Dendritic cell treated with granulocyte-macrophage colony-stimulating factor and Interleukin-4, amounts not matched to agents 40 ng/mL and 50 ng/mL, for 4 days (primary cell): ENCODE measurements at regions not wholly inside any gene's neighbourhood (a gene's known extent, or its start where the extent isn't known, plus 50 kb on each side); places are given as distances from the start of the nearest gene placed in this dataset.
"Not testable (repeated sequence)": the region's sequence is repeated elsewhere in the genome, so short reads cannot be mapped to it uniquely, and the experiment has no call there.

ENCODE experiments used
- H3K27ac Mint-ChIP-seq: one replicate; pipeline ENCODE4 v1.8.0; 2022; ENCODE audit warnings: mild to moderate bottlenecking, mixed read lengths
- H3K27me3 Mint-ChIP-seq: one replicate; pipeline ENCODE4 v1.8.0; 2022; ENCODE audit warnings: mild to moderate bottlenecking, mixed read lengths
- H3K36me3 Mint-ChIP-seq: one replicate; pipeline ENCODE4 v1.8.0; 2022; ENCODE audit warnings: low read depth, mixed read lengths
- H3K4me1 Mint-ChIP-seq: one replicate; pipeline ENCODE4 v1.8.0; 2022; ENCODE audit warnings: low read depth, mixed read lengths
- H3K4me3 Mint-ChIP-seq: one replicate; pipeline ENCODE4 v1.8.0; 2022; ENCODE audit warnings: mild to moderate bottlenecking, moderate library complexity, mixed read lengths
- H3K9me3 Mint-ChIP-seq: one replicate; pipeline ENCODE4 v1.8.0; 2022; ENCODE audit warnings: mixed read lengths
- intact Hi-C: fragments of 100-400 bp; cut with micrococcal nuclease; formaldehyde crosslinking; loops from one replicate; pipeline ENCODE4 v1.15.0; 2022

DNA sequence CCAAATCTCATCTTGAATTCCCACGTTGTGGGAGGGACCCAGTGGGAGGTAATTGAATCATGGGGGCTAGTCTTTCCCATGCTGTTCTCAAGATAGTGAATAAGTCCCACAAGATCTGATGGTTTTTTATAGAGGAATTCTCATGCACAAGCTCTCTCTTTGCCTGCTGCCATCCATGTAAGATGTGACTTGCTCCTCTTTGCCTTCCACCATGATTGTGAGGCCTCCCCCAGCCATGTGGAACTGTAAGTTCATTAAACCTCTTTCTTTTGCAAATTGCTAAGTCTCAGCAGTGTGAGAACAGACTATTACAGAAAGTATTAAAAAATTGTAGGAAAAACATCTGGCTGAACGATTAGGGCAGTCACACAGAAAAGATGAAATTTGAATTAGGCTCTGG, 921.8 kb downstream of the MCTP2 start:
- H3K27me3 Mint-ChIP-seq, H3K36me3 Mint-ChIP-seq, H3K4me3 Mint-ChIP-seq, H3K27ac Mint-ChIP-seq, H3K4me1 Mint-ChIP-seq, intact Hi-C loops: not testable (repeated sequence)
- H3K9me3 Mint-ChIP-seq = peaks cover 25% of the 10 kb centered on the region

DNA sequence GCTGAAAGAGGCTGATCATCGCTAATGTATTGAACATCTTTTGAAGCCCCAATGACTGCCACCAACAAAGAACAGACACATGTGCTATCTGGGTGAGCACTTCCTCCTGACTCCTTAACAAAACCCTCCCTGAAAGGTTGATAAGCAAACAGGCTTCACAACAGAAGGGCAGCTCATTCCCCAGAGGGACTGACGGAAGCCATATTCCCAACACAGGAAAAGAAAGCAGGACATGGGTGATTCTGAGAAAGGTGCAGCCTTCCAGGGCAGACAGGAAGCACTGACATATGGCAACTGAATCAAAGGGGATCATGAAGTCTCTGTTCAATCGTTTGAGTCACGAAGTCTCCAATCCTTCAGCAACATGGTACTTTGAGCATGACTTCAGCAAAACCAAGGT, 929.0 kb downstream of the MCTP2 start:
- Mint-ChIP-seq H3K36me3 (no peaks in the 10 kb centered on the region), H3K27me3 (no peaks in the 10 kb centered on the region), H3K27ac (no peak overlapping the region), H3K4me1 (no peaks in the 10 kb centered on the region), H3K4me3 (no peak overlapping the region), H3K9me3 (no peaks in the 10 kb centered on the region)
- intact Hi-C loops = no loop called here

DNA sequence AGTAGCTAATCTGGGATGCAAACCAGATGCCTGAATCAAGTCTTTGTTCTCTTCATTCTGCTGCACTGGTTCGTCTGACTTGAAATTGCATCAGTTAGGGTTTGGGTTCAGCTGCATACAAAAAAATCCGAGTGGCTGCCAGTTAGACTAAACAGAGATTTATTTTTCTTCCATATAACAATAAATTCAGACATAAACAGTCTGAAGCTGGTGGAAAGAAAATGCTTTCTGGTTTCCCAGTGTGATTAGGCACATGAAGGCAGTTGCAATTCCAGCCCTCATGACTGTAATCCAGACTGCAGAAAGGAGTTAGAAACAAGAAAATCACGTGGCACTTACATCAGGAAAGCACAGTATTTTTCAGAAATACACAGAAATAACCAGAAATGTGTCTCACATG, 930.7 kb downstream of the MCTP2 start:
- no peaks in the 10 kb centered on the region for H3K27me3 Mint-ChIP-seq
- no peaks in the 10 kb centered on the region for H3K9me3 Mint-ChIP-seq
- no peaks in the 10 kb centered on the region for H3K4me1 Mint-ChIP-seq
- no peak overlapping the region for H3K27ac Mint-ChIP-seq
- no peak overlapping the region for H3K4me3 Mint-ChIP-seq
- intact Hi-C loops = no loop called here
- no peaks in the 10 kb centered on the region for H3K36me3 Mint-ChIP-seq

DNA sequence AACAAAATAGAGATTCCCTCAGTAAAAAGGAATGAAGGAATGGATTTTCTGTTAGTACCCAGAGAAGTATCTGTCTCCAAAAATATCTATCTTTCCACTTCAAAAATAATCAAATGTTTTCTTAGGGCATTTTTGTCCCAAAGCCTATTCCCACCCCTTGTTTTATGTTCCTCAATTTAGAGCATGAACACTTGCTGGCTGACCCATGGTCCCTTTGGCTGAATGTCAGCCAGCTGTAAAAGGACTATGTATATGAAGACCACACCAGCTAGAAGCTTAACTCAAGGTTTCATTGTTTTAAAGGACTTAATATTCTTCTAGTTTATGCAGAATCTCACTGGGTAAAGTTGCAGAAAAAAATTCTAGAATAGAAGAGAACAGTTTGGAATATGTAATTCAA, 931.2 kb downstream of the MCTP2 start:
- H3K9me3 Mint-ChIP-seq = no peaks in the 10 kb centered on the region
- H3K27me3 Mint-ChIP-seq = no peaks in the 10 kb centered on the region
- H3K4me1 Mint-ChIP-seq = no peaks in the 10 kb centered on the region
- no peaks in the 10 kb centered on the region for H3K36me3 Mint-ChIP-seq
- intact Hi-C loops = no loop called here
- no peak overlapping the region for H3K27ac Mint-ChIP-seq
- H3K4me3 Mint-ChIP-seq = no peak overlapping the region

DNA sequence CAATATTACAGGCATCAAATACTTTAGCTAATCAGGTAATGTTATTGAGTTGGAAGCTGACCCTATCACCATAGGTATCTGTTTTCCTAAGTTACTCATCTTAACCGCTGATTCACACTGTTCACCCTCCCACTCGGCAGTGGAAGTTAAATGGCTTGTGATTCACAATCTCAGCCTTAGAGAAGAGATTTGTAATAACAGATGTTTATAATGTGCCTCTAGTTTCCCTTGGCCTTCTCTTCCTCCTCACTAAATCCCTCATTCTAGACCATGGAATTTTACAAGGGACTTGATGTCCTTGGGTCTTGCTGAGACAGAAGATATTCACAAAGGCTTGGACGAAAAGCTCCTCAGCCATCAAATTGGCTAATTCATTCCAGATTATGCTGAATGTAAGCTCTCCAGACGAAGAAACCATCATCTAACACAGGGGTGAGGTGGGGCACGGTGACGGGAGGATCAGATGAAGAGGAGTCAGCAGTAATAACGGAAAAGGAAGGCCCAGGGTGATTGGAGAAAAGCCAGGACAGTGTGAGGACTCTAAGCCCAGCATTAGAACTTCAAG, 931.7 kb downstream of the MCTP2 start:
- no peak overlapping the region for H3K4me3 Mint-ChIP-seq
- no peaks in the 10 kb centered on the region for H3K4me1 Mint-ChIP-seq
- intact Hi-C loops = no loop called here
- no peaks in the 10 kb centered on the region for H3K9me3 Mint-ChIP-seq
- no peaks in the 10 kb centered on the region for H3K36me3 Mint-ChIP-seq
- no peak overlapping the region for H3K27ac Mint-ChIP-seq
- no peaks in the 10 kb centered on the region for H3K27me3 Mint-ChIP-seq

DNA sequence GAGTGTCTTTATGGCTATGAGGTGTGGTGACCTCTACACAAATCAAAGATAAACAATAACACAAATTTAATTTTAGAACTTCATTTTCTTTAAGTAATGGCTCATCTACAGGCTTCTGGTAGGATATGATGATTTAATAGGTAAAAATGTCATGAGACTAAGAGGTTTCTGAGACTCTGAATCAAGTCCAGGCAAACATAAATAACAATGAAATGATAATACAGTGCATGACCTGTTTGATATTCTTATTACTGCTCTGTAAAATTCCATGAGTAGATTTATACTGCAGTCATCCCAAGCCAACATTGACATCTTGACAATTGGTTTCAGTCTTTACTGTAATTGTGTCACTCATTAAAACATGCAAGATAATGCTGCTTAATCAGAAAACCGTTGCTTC, 936.8 kb downstream of the MCTP2 start:
- Mint-ChIP-seq H3K9me3 (no peaks in the 10 kb centered on the region), H3K27me3 (no peaks in the 10 kb centered on the region), H3K4me1 (no peaks in the 10 kb centered on the region), H3K4me3 (no peak overlapping the region), H3K27ac (no peak overlapping the region), H3K36me3 (no peaks in the 10 kb centered on the region)
- intact Hi-C loops = no loop called here

DNA sequence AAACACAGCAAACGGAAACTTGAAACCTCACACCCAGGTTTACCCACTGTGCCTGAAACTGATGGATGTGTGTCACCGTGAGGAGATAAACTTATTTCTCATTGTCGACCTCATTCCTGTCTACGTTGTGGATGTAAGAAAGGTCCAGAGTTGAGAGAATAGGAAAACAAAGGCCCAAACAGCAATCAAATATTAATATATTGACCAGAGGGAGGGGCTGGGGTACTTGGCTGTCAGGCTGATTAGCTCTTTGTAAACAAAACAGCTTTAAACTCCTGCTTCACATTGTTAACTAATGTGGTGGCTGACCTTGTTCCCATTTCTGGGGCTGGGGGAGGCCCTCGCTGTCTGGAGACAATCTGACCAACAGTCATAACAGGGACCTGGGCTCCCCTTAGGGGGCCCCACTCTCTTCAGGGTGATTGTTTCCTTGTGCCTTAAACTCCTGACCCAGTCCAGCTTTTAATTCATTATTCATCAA, 937.6 kb downstream of the MCTP2 start:
- no peak overlapping the region for H3K4me3 Mint-ChIP-seq

DNA sequence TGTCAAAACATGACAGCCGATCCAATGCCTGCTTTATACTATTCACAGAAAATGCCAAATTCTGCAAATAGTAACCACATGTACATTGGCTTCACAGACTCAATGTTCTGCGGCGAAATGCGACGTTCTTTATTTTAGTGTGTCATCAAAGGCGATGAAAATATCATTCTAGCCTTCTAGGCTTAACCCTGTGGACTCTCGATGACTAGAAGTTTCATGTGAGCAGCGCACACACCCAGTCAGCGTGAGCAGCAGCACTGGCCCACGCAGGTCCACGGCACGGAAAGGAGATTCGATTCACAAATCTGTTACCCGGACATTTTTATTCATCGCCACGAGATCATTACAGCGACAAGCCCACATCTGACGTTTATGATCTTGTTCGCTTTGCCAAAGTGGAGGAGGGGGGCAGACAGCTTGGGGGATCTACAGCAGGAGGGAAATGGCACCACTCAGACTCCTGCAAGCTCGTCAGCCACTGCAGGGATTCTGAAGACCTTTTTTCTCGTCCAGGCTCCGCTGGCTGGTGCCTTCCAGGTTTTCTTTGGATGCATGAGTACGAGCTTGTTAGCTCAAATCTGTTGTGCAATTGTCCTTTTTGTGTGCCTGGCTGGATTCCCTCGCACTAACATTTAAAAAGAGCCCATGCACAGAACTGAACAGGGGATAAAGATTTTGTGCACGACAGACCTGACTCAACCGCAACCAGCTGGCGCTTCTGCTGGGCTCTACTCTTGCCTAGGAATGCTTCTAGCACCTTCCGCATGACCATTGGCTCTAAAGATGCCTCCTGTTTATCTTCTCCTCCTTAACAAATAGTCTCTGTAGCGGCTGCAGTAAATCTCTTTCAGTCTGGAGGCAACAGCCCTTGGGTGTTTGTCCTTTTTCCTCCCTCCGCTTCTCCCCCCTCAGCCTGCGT, 938.4 kb downstream of the MCTP2 start:
- no peaks in the 10 kb centered on the region for H3K36me3 Mint-ChIP-seq
- H3K9me3 Mint-ChIP-seq = no peaks in the 10 kb centered on the region
- no peak overlapping the region for H3K4me3 Mint-ChIP-seq
- intact Hi-C loops = no loop called here
- no peaks in the 10 kb centered on the region for H3K4me1 Mint-ChIP-seq
- H3K27me3 Mint-ChIP-seq = no peaks in the 10 kb centered on the region
- H3K27ac Mint-ChIP-seq = no peak overlapping the region

More for the DNA sequence above, 937.6 kb downstream of the MCTP2 start:
- no peaks in the 10 kb centered on the region for H3K27me3 Mint-ChIP-seq
- intact Hi-C loops = no loop called here
- H3K36me3 Mint-ChIP-seq = no peaks in the 10 kb centered on the region
- no peak overlapping the region for H3K27ac Mint-ChIP-seq
- no peaks in the 10 kb centered on the region for H3K9me3 Mint-ChIP-seq
- H3K4me1 Mint-ChIP-seq = no peaks in the 10 kb centered on the region

DNA sequence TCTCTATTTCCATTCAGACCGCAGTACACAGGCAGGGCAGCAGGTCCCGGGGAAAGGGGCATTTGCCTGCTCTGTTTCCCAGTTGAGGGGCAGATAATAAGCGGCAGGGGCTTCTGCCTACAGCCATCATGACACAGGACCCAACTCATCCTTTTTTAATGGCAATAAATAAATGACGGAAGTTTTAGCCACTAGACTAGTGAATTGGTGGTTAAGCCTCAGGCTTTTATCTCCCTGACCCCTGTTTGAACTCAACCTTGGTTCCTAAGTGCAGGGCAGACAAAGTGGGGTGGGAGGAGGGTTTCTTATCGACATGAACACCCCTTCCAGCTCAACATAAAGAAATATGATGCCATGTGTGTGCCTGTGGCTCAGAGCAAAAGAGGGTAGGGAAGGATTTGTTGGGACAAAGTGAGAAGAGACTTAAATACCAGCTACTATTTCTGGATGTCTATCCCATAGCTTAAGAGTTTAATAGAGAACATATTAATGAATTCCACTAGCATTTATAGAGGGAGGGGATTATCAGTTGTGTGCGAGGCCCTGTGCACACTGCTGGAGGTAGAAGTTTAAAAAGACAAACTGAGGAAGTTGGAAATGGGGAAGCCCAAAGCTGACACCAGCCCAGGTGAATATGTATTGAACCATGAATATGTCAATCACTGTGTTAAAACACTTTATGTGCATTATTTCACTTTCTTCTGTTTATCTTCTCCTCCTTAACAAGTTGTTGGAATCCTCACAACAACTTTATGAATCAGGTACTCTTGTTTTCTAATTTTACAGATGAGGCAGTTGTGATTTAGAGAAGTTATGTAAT, 939.4 kb downstream of the MCTP2 start:
- intact Hi-C loops = no loop called here
- H3K4me3 Mint-ChIP-seq = no peak overlapping the region
- no peaks in the 10 kb centered on the region for H3K27me3 Mint-ChIP-seq
- H3K36me3 Mint-ChIP-seq = no peaks in the 10 kb centered on the region
- H3K4me1 Mint-ChIP-seq = no peaks in the 10 kb centered on the region
- H3K9me3 Mint-ChIP-seq = no peaks in the 10 kb centered on the region
- H3K27ac Mint-ChIP-seq = no peak overlapping the region

DNA sequence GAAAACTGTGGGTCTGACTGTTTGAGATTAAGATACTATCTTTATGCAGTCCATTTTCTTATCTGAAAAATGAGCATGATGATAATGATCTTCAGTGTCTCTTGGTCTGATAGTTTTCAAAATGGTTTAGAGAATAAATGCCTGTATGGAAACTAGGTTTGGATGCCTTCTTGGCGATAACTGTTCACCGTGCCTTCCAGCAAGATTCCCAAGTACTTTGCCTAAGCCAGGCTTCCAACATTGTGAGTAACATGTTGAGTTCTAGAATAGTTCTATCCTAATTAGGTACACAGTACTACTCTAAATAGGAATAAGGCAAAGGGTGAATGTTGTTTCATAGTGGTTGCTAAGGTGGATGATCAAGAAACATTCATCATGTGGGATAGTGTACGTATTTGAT, 940.2 kb downstream of the MCTP2 start:
- intact Hi-C loops = no loop called here
- no peaks in the 10 kb centered on the region for H3K4me1 Mint-ChIP-seq
- H3K4me3 Mint-ChIP-seq = no peak overlapping the region
- no peaks in the 10 kb centered on the region for H3K9me3 Mint-ChIP-seq
- H3K36me3 Mint-ChIP-seq = no peaks in the 10 kb centered on the region
- H3K27me3 Mint-ChIP-seq = no peaks in the 10 kb centered on the region
- no peak overlapping the region for H3K27ac Mint-ChIP-seq

DNA sequence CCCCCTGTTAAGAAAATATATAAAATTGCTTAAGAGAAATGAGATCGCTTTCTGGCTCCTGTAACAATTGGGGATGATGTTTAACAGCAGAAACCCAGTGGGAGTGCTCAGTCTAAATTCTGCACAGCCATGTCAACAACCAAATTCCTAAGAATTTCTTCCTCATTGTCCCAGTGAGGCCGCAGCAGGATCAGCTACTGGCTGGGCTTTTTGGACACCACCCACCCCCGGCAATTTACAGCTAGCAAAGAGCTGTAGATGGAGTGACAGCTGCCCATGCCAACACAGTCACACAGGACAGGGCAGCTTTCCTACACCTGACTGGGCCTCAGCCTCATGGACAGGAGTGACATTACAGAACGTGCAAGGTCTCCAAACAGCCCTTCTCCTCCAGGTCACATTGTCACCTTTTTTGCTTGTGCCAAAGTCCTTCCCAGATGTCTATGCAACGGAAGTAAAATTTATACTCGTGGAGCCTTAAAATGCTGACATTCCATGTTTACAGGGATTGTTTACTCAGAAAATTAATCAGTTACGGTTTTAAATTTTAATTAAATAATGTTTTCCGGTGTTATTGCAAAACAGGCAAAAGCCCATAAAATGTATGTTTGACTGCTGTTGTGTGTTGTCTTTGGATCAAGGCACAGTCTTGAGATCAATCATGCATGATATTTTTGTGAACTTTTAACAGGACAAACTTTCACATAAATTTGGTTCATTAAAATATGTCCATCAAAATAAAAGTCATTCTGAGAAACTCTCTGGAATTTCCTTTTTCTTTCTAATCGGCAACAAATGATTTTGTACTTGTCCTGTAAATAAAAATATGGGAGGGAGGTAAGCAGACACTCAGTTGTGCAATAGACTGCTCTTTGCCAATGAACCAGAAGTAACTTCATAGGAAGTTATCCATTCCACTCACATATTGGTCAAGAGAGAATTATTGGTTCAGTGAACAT, 943.2 kb downstream of the MCTP2 start:
- Mint-ChIP-seq H3K27me3 (no peaks in the 10 kb centered on the region), H3K36me3 (no peaks in the 10 kb centered on the region), H3K4me1 (no peaks in the 10 kb centered on the region), H3K9me3 (no peaks in the 10 kb centered on the region), H3K27ac (no peak overlapping the region), H3K4me3 (no peak overlapping the region)
- intact Hi-C loops = no loop called here

DNA sequence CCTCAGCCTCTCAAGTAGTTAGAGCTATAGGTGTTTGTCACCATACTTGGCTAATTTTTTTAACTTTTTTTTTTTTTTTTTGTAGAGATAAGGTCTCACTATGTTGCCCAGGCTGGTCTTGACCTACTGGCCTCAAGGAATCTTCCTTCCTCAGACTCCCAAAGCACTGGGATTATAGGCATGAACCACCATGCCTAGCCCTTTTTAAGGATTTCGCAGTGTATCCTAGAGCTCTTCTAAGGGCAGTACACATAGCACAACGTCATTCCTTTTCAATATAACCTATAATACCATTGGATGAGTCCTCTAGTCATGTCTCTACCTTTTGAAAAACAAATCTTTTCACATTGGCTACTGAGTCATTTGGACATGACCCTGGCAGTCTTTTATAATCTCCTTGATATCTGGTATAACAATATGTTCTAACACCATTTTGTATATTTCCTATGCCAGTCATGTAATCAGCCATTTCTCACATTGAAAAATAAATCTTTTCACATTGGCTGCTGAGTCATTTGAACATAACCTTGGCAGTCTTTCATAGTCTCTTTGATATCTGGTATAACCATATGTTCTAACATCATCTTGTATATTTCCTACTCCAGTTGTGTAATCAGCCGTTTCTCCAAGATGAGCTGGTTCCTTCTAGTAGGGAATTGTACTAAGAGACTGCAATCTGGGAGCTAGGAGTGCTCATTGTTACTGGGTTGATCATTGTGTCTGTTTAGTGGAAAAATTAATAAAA, 944.7 kb downstream of the MCTP2 start:
- H3K27me3 Mint-ChIP-seq = no peaks in the 10 kb centered on the region
- H3K4me1 Mint-ChIP-seq = no peaks in the 10 kb centered on the region
- H3K4me3 Mint-ChIP-seq = no peak overlapping the region
- H3K27ac Mint-ChIP-seq = no peak overlapping the region
- H3K9me3 Mint-ChIP-seq = peaks cover 13% of the 10 kb centered on the region
- no peaks in the 10 kb centered on the region for H3K36me3 Mint-ChIP-seq
- intact Hi-C loops = no loop called here
